Mesendoderm (in vitro differentiated cells): ENCODE measurements at regions not wholly inside any gene's neighbourhood (a gene's known extent, or its start where the extent isn't known, plus 50 kb on each side); places are given as distances from the start of the nearest gene placed in this dataset.
"Not testable (repeated sequence)": the region's sequence is repeated elsewhere in the genome, so short reads cannot be mapped to it uniquely, and the experiment has no call there.

Experiments used
- DNase-seq: peaks from one replicate; pipeline ENCODE4 v3.0.0; 2013
- H2AK5ac ChIP-seq: 2 replicates; pipeline ENCODE4 v1.6.1; 2013; ENCODE audit warnings: low read length, inconsistent platforms
- H2BK120ac ChIP-seq: 2 replicates; pipeline ENCODE4 v1.6.1; 2013; ENCODE audit warnings: low read depth, mild to moderate bottlenecking, low read length, moderate library complexity, mixed read lengths
- H2BK15ac ChIP-seq: replicated peaks from 2 replicates; pipeline ENCODE4 v1.6.1; 2013; ENCODE audit warnings: low read depth, mild to moderate bottlenecking, moderate library complexity
- H2BK5ac ChIP-seq: 2 replicates; pipeline ENCODE4 v1.6.1; 2013; ENCODE audit warnings: low read length, inconsistent platforms
- H3K18ac ChIP-seq: 2 replicates; pipeline ENCODE4 v1.6.1; 2013; ENCODE audit warnings: mild to moderate bottlenecking, low read length, mixed read lengths
- H3K23ac ChIP-seq: one replicate; pipeline ENCODE4 v1.6.1; 2013; ENCODE audit warnings: low read length
- H3K27ac ChIP-seq: 2 replicates; pipeline ENCODE4 v1.5.1; 2013; ENCODE audit warnings: low read depth, mild to moderate bottlenecking, inconsistent platforms, low read length, moderate library complexity
- H3K27me3 ChIP-seq: 2 replicates; pipeline ENCODE4 v1.6.1; 2013; ENCODE audit warnings: low read length, control low read depth, mild to moderate bottlenecking, inconsistent platforms; ENCODE audit not compliant: insufficient read depth, poor library complexity
- H3K36me3 ChIP-seq: 2 replicates; pipeline ENCODE4 v1.6.1; 2013; ENCODE audit warnings: low read length, inconsistent platforms; ENCODE audit not compliant: control insufficient read depth, insufficient read depth
- H3K4ac ChIP-seq: one replicate; pipeline ENCODE4 v1.6.1; 2013; ENCODE audit warnings: low read depth, mild to moderate bottlenecking, low read length, moderate library complexity
- H3K4me1 ChIP-seq: 2 replicates; pipeline ENCODE4 v1.6.1; 2013; ENCODE audit warnings: low read depth, low read length, inconsistent platforms; ENCODE audit not compliant: control insufficient read depth
- H3K4me2 ChIP-seq: 2 replicates; pipeline ENCODE4 v1.6.1; 2013; ENCODE audit warnings: low read length
- H3K4me3 ChIP-seq: 2 replicates; pipeline ENCODE4 v1.5.1; 2013; ENCODE audit warnings: mild to moderate bottlenecking, low read length
- H3K56ac ChIP-seq: one replicate; pipeline ENCODE4 v1.6.1; 2013; ENCODE audit warnings: low read length
- H3K79me1 ChIP-seq: 2 replicates; pipeline ENCODE4 v1.6.1; 2013; ENCODE audit warnings: low read length, inconsistent platforms
- H3K79me2 ChIP-seq: 2 replicates; pipeline ENCODE4 v1.6.1; 2013; ENCODE audit warnings: mild to moderate bottlenecking, low read length; ENCODE audit not compliant: control insufficient read depth, insufficient read depth
- H3K9ac ChIP-seq: 2 replicates; pipeline ENCODE4 v1.6.1; 2013; ENCODE audit warnings: low read length, inconsistent platforms
- H4K5ac ChIP-seq: one replicate; pipeline ENCODE4 v1.6.1; 2013; ENCODE audit warnings: low read length
- H4K8ac ChIP-seq: one replicate; pipeline ENCODE4 v1.6.1; 2013; ENCODE audit warnings: low read depth, mild to moderate bottlenecking, control low read depth, low read length, moderate library complexity
- WGBS: extraction: QIAGEN DNeasy Blood & Tissue Kit; methylation state at CpG from one replicate; pipeline ENCODE4 v1.1.7; 2013; ENCODE audit warnings: low lambda C conversion rate, missing lambda C conversion rate; ENCODE audit not compliant: insufficient coverage; ENCODE audit errors: extremely low coverage; 5-methylcytosine and 5-hydroxymethylcytosine counted together

GRCh38 chr7:142436601-142437000, 178.7 kb upstream of the PRSS58 start:
- Histone ChIP-seq H3K79me1 (no peaks in the 10 kb centered on the region), H3K27me3 (no peaks in the 10 kb centered on the region), H3K27ac (no peak overlapping the region), H2AK5ac (no peak overlapping the region), H4K5ac (no peak overlapping the region), H4K8ac (no peak overlapping the region), H2BK5ac (no peak overlapping the region), H3K18ac (no peak overlapping the region), H2BK15ac (no peak overlapping the region), H3K4me1 (no peaks in the 10 kb centered on the region), H3K4ac (no peak overlapping the region), H3K36me3 (no peaks in the 10 kb centered on the region), H2BK120ac (no peak overlapping the region), H3K56ac (no peak overlapping the region), H3K9ac (no peak overlapping the region), H3K79me2 (no peaks in the 10 kb centered on the region), H3K4me3 (no peak overlapping the region), H3K23ac (no peak overlapping the region), H3K4me2 (no peak overlapping the region)
- no CpG with 5 or more reads among the region's 2 CpGs for WGBS
- DNase-seq = no peak

GRCh38 chr7:142435606-142436005, 177.7 kb upstream of the PRSS58 start:
- not testable (repeated sequence) for H3K79me1 ChIP-seq, H2BK5ac ChIP-seq

GRCh38 chr7:142434666-142435167, 176.9 kb upstream of the PRSS58 start:
- no peaks in the 10 kb centered on the region for H3K36me3 ChIP-seq
- H3K4ac ChIP-seq = no peak overlapping the region
- H3K79me1 ChIP-seq = no peaks in the 10 kb centered on the region
- H3K4me2 ChIP-seq = no peak overlapping the region
- no peaks in the 10 kb centered on the region for H3K79me2 ChIP-seq
- no peak overlapping the region for H3K56ac ChIP-seq
- H3K4me3 ChIP-seq = no peak overlapping the region
- H3K27me3 ChIP-seq = no peaks in the 10 kb centered on the region
- H3K23ac ChIP-seq = no peak overlapping the region
- H3K27ac ChIP-seq = no peak overlapping the region
- no peak for DNase-seq
- no peak overlapping the region for H2BK15ac ChIP-seq
- no peak overlapping the region for H4K5ac ChIP-seq
- H3K18ac ChIP-seq = no peak overlapping the region
- H2AK5ac ChIP-seq = no peak overlapping the region
- no peaks in the 10 kb centered on the region for H3K4me1 ChIP-seq
- H3K9ac ChIP-seq = no peak overlapping the region
- H4K8ac ChIP-seq = no peak overlapping the region
- H2BK120ac ChIP-seq = no peak overlapping the region
- 100% methylated on average over 1 of the region's 7 CpGs for WGBS
- no peak overlapping the region for H2BK5ac ChIP-seq

More at GRCh38 chr7:142435606-142436005, 177.7 kb upstream of the PRSS58 start:
- H2AK5ac ChIP-seq, H3K56ac ChIP-seq, H3K9ac ChIP-seq, H3K27ac ChIP-seq, H3K79me2 ChIP-seq, DNase-seq, H4K8ac ChIP-seq, H3K4ac ChIP-seq, H3K18ac ChIP-seq, H3K4me1 ChIP-seq, H3K4me2 ChIP-seq, H3K27me3 ChIP-seq, H3K36me3 ChIP-seq, H3K4me3 ChIP-seq, H2BK15ac ChIP-seq, H3K23ac ChIP-seq, H4K5ac ChIP-seq, H2BK120ac ChIP-seq: not testable (repeated sequence)
- WGBS = no CpG with 5 or more reads among the region's 5 CpGs

DNA sequence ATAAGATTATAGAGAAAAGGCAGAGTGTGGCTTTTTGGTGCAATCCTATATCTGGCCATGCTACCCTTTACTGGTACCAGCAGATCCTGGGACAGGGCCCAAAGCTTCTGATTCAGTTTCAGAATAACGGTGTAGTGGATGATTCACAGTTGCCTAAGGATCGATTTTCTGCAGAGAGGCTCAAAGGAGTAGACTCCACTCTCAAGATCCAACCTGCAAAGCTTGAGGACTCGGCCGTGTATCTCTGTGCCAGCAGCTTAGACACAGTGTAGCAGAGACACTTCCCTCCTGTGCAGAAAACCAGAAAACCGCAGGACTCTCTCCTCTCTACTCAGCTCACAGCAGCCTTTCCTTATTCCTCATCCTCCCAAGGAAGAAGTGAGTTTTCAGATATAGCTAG, 176.3 kb upstream of the PRSS58 start:
- H3K79me1 ChIP-seq, H3K79me2 ChIP-seq, H3K56ac ChIP-seq, H2BK15ac ChIP-seq, H3K9ac ChIP-seq, H2BK5ac ChIP-seq, H3K18ac ChIP-seq, H3K4ac ChIP-seq, H3K36me3 ChIP-seq, DNase-seq, H4K8ac ChIP-seq, H2BK120ac ChIP-seq, H3K4me2 ChIP-seq, H4K5ac ChIP-seq, H3K4me1 ChIP-seq, H3K27me3 ChIP-seq, H3K23ac ChIP-seq, H3K27ac ChIP-seq, H3K4me3 ChIP-seq, H2AK5ac ChIP-seq: not testable (repeated sequence)
- WGBS = no CpG with 5 or more reads among the region's 5 CpGs

- Histone ChIP-seq H3K27ac (no peak overlapping the region), H3K23ac (no peak overlapping the region), H3K79me2 (no peaks in the 10 kb centered on the region), H3K56ac (no peak overlapping the region), H3K18ac (no peak overlapping the region), H3K79me1 (no peaks in the 10 kb centered on the region), H2AK5ac (no peak overlapping the region), H2BK15ac (no peak overlapping the region), H3K27me3 (no peaks in the 10 kb centered on the region), H3K4me1 (no peaks in the 10 kb centered on the region), H3K4me3 (no peak overlapping the region), H2BK120ac (no peak overlapping the region), H3K9ac (no peak overlapping the region), H2BK5ac (no peak overlapping the region), H3K4ac (no peak overlapping the region), H3K4me2 (no peak overlapping the region), H4K5ac (no peak overlapping the region), H4K8ac (no peak overlapping the region), H3K36me3 (no peaks in the 10 kb centered on the region)
- no CpG with 5 or more reads among the region's 2 CpGs for WGBS
- DNase-seq = no peak
Observed at GRCh38 chr7:142432377-142432776, 174.5 kb upstream of the PRSS58 start.

GRCh38 chr7:142431491-142431890, 173.6 kb upstream of the PRSS58 start:
- WGBS = no CpG with 5 or more reads among the region's 2 CpGs

More at GRCh38 chr7:142431491-142431890, 173.6 kb upstream of the PRSS58 start:
- no peak for DNase-seq
- Histone ChIP-seq H4K8ac (no peak overlapping the region), H2BK5ac (no peak overlapping the region), H3K36me3 (no peaks in the 10 kb centered on the region), H3K23ac (no peak overlapping the region), H3K27me3 (no peaks in the 10 kb centered on the region), H3K27ac (no peak overlapping the region), H3K4me1 (no peaks in the 10 kb centered on the region), H3K79me1 (no peaks in the 10 kb centered on the region), H3K4me3 (no peak overlapping the region), H2BK15ac (no peak overlapping the region), H2BK120ac (no peak overlapping the region), H3K56ac (no peak overlapping the region), H3K4ac (no peak overlapping the region), H3K9ac (no peak overlapping the region), H3K18ac (no peak overlapping the region), H2AK5ac (no peak overlapping the region), H4K5ac (no peak overlapping the region), H3K4me2 (no peak overlapping the region), H3K79me2 (no peaks in the 10 kb centered on the region)
